Lower leg skin (tissue), 4 donors: ENCODE measurements at regions not wholly inside any gene's neighbourhood (a gene's known extent, or its start where the extent isn't known, plus 50 kb on each side); places are given as distances from the start of the nearest gene placed in this dataset.

Source experiments
- DNase-seq, 2 donors: peaks; one replicate each; pipeline ENCODE4 v3.0.0-alpha.2; 2019; ENCODE audit warnings: low spot score in 2 of 2
- H3K4me3 ChIP-seq: fragments of 200-600 bp; sonication (generic); 2 replicates; pipeline ENCODE4 v1.5.1; 2017; ENCODE audit warnings: mild to moderate bottlenecking, low read depth; ENCODE audit not compliant: poor library complexity, severe bottlenecking
- CTCF ChIP-seq, 3 donors: fragments of 450-650 bp; IDR thresholded peaks; one replicate each; pipeline ENCODE4 v1.5.1; 2016; ENCODE audit warnings: antibody characterized with exemption in 3 of 3, mild to moderate bottlenecking in 3 of 3, moderate library complexity in 2 of 3
- POLR2A ChIP-seq, 2 donors: fragments of 450-650 bp; IDR thresholded peaks; one replicate each; pipeline ENCODE4 v1.6.1; 2016 to 2017; ENCODE audit warnings: antibody characterized with exemption in 2 of 2, mild to moderate bottlenecking in 1 of 2, moderate library complexity in 1 of 2
- WGBS, 2 donors: methylation state at CpG; one replicate each; pipeline ENCODE4 v1.1.5; 2018; 5-methylcytosine and 5-hydroxymethylcytosine counted together
- intact Hi-C: fragments of 100-400 bp; cut with DNase I; formaldehyde crosslinking; loops from one replicate; pipeline ENCODE4 v1.15.0; 2023; ENCODE audit warnings: low total_unique reads

- WGBS, 2 donors = 82% methylated on average over 2 of the region's 2 CpGs
- intact Hi-C loops = no loop called here
- no peak overlapping the region for H3K4me3 ChIP-seq
- DNase-seq = no peak
- TF ChIP-seq CTCF (IDR thresholded peaks at IDR 0.05) (no peak), POLR2A (IDR thresholded peaks at IDR 0.05) (no peak)
Observed at GRCh38 chr9:118088090-118088489, 383.9 kb downstream of the TLR4 start.

- intact Hi-C loops = no loop called here
- no peak for DNase-seq
- TF ChIP-seq POLR2A (IDR thresholded peaks at IDR 0.05) (no peak), CTCF (IDR thresholded peaks at IDR 0.05) (no peak)
- WGBS, 2 donors = 63 to 76% methylated on average over 2 of the region's 2 CpGs
- H3K4me3 ChIP-seq = no peak overlapping the region
Observed at GRCh38 chr9:118091226-118091625, 387.0 kb downstream of the TLR4 start.

DNA sequence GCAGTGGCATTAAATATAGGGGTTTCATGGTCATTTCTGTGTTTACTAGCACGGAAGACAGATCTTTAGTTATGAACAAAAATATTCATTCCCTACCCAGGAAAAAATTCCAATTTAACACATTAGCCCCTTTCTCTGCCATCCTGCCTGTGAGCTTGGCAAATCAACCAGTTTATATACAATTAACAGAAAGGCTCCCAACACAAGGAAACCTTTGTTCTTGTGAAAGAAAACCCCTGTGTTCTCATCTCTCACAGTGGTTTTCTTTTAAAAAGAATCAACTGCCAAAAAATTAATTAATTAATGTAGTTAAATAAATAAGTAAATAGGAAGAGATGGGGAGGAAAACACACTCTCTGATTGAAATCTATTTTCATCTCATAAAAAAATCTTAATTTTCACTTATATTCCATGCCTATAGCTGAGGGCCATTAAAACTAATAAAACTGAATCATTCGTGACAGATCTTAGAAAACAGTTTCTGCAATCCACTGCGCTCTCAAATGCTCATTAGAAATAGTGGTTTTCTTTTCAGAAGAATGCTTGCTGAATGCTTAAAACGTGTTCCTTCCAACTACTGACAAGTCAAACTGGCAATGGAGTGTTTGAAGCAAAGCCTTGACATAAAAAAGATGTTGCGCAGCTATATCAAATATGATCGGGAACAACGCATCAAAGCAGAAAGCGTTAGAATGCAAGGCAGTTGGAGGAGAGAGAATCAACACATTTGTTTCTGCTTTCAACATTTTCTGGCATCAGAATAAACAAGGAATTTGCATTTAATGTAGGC lies 387.7 kb downstream of the TLR4 start:
- DNase-seq = no peak
- intact Hi-C loops = no loop called here
- H3K4me3 ChIP-seq = no peak overlapping the region
- TF ChIP-seq POLR2A (IDR thresholded peaks at IDR 0.05) = no peak
- TF ChIP-seq CTCF (IDR thresholded peaks at IDR 0.05) = no peak
- 64 to 80% methylated on average over 8 of the region's 8 CpGs for WGBS, 2 donors

DNA sequence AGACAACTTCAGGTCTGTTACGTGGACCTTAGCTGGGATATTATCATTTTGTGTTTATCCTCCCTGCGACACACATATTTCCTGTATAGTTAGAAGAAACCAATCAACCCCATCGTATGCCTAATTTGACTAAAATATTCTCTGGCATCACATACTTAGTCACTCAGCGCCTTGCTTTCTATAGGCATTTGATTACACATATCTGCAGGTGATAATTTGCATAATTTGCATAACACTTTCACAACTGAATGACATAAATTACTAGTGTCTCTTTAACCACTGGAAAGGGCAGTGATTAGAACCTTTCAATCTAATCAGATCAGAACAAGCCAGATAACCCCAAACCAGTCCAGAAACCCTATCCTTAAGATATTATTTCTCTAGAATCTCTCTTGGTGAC lies 390.2 kb downstream of the TLR4 start:
- H3K4me3 ChIP-seq = no peak overlapping the region
- intact Hi-C loops = no loop called here
- no peak for DNase-seq
- no peak for TF ChIP-seq POLR2A (IDR thresholded peaks at IDR 0.05)
- no peak for TF ChIP-seq CTCF (IDR thresholded peaks at IDR 0.05)
- 84% methylated on average over 4 of the region's 4 CpGs for WGBS, 2 donors

- 44 to 52% methylated on average over 3 of the region's 3 CpGs for WGBS, 2 donors
- no peak for TF ChIP-seq POLR2A (IDR thresholded peaks at IDR 0.05)
- TF ChIP-seq CTCF (IDR thresholded peaks at IDR 0.05) = no peak
- peak in 1 of 2 donors; percentile 17 for DNase-seq
- H3K4me3 ChIP-seq = no peak overlapping the region
- intact Hi-C loops = no loop called here
Observed at GRCh38 chr9:118100529-118101419, 396.6 kb downstream of the TLR4 start.
